Endodermal cell (in vitro differentiated cells): ENCODE measurements at regions not wholly inside any gene's neighbourhood (a gene's known extent, or its start where the extent isn't known, plus 50 kb on each side); places are given as distances from the start of the nearest gene placed in this dataset.

Experiments
- DNase-seq: peaks from one replicate; pipeline ENCODE4 v3.0.0-alpha.2; 2017
- H3K27ac ChIP-seq: 2 replicates; pipeline ENCODE4 v1.5.1; 2013; ENCODE audit warnings: mild to moderate bottlenecking, low read depth, low read length, moderate library complexity
- H3K27me3 ChIP-seq: 2 replicates; pipeline ENCODE4 v1.6.1; 2013; ENCODE audit warnings: mild to moderate bottlenecking, low read length, moderate library complexity; ENCODE audit not compliant: insufficient read depth, control insufficient read depth, poor library complexity, severe bottlenecking
- H3K36me3 ChIP-seq: 2 replicates; pipeline ENCODE4 v1.7.0; 2013; ENCODE audit warnings: mild to moderate bottlenecking, low read length, moderate library complexity; ENCODE audit not compliant: control insufficient read depth, insufficient read depth
- H3K4me1 ChIP-seq: one replicate; pipeline ENCODE4 v1.7.0; 2013; ENCODE audit warnings: low read length; ENCODE audit not compliant: control insufficient read depth, insufficient read depth
- H3K4me3 ChIP-seq: 2 replicates; pipeline ENCODE4 v1.5.1; 2013; ENCODE audit warnings: mild to moderate bottlenecking, low read length, moderate library complexity
- H3K9ac ChIP-seq: 2 replicates; pipeline ENCODE4 v1.6.1; 2013; ENCODE audit warnings: mild to moderate bottlenecking, low read length, moderate library complexity; ENCODE audit not compliant: poor library complexity, severe bottlenecking; ENCODE audit errors: extremely low read depth
- H3K9me3 ChIP-seq: 2 replicates; pipeline ENCODE4 v1.6.1; 2013; ENCODE audit warnings: mild to moderate bottlenecking, low read length, moderate library complexity; ENCODE audit not compliant: control insufficient read depth
- H3K27ac Mint-ChIP-seq: 2 replicates; pipeline ENCODE4 v1.8.0; 2020; ENCODE audit warnings: mixed read lengths
- H3K27me3 Mint-ChIP-seq: 2 replicates; pipeline ENCODE4 v1.8.0; 2021; ENCODE audit warnings: mild to moderate bottlenecking, mixed read lengths; ENCODE audit not compliant: insufficient read depth
- H3K36me3 Mint-ChIP-seq: 2 replicates; pipeline ENCODE4 v1.8.0; 2020; ENCODE audit warnings: low read depth, mixed read lengths
- H3K4me1 Mint-ChIP-seq: 2 replicates; pipeline ENCODE4 v1.8.0; 2020; ENCODE audit warnings: mixed read lengths
- H3K4me3 Mint-ChIP-seq: 2 replicates; pipeline ENCODE4 v1.8.0; 2020; ENCODE audit warnings: mild to moderate bottlenecking, moderate library complexity, mixed read lengths
- H3K9me3 Mint-ChIP-seq: 2 replicates; pipeline ENCODE4 v1.8.0; 2020; ENCODE audit warnings: mild to moderate bottlenecking, mixed read lengths
- WGBS, 2 experiments: methylation state at CpG; one replicate each; pipeline versions ENCODE4 v1.1.5 to v1.1.7; 2013; ENCODE audit warnings: missing lambda C conversion rate in 2 of 2, mixed read lengths in 1 of 2; ENCODE audit not compliant: insufficient coverage in 1 of 2, insufficient read length in 1 of 2; 5-methylcytosine and 5-hydroxymethylcytosine counted together
- TF ChIP-seq, protein P1 (sequence below): fragments of 200-600 bp; sonication (generic); conservative IDR thresholded peaks from 2 replicates; pipeline ENCODE4 v1.5.0; 2021; ENCODE audit warnings: antibody characterized with exemption, mild to moderate bottlenecking

DNA sequence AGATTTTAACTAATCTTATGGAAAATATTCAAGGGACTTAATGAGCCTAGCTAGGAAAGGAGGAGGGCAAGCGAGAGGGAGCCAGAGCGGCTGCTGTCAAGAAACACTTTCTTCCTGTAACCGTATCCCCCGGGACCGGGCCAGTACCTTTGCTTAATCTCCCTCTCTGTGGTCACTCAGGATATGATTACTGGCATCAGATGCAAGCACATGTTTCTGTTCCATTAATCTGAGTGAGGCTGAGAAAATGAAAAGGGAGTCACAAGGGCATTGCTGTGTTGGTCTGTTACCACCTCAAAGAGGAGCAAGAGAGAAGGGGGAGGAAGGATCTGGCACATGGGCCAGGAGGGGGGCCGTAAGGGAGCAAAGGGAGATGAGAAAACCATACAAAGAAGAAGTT is 356.7 kb upstream of the GATB start:
- 92 to 93% methylated on average over 2 to 6 of the region's 6 CpGs for WGBS, 2 experiments
- Histone ChIP-seq H3K36me3 (no peaks in the 10 kb centered on the region), H3K4me3 (no peak overlapping the region), H3K9ac (no peak overlapping the region), H3K27ac (no peak overlapping the region), H3K4me1 (no peaks in the 10 kb centered on the region), H3K9me3 (peaks cover 5% of the 10 kb centered on the region), H3K27me3 (no peaks in the 10 kb centered on the region)
- Mint-ChIP-seq H3K9me3 (peaks cover 3% of the 10 kb centered on the region), H3K27ac (no peak overlapping the region), H3K4me3 (no peak overlapping the region), H3K27me3 (peaks cover 14% of the 10 kb centered on the region), H3K4me1 (no peaks in the 10 kb centered on the region), H3K36me3 (no peaks in the 10 kb centered on the region)
- TF ChIP-seq, protein P1, sequence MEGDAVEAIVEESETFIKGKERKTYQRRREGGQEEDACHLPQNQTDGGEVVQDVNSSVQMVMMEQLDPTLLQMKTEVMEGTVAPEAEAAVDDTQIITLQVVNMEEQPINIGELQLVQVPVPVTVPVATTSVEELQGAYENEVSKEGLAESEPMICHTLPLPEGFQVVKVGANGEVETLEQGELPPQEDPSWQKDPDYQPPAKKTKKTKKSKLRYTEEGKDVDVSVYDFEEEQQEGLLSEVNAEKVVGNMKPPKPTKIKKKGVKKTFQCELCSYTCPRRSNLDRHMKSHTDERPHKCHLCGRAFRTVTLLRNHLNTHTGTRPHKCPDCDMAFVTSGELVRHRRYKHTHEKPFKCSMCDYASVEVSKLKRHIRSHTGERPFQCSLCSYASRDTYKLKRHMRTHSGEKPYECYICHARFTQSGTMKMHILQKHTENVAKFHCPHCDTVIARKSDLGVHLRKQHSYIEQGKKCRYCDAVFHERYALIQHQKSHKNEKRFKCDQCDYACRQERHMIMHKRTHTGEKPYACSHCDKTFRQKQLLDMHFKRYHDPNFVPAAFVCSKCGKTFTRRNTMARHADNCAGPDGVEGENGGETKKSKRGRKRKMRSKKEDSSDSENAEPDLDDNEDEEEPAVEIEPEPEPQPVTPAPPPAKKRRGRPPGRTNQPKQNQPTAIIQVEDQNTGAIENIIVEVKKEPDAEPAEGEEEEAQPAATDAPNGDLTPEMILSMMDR, result no peak
- no peak for DNase-seq

DNA sequence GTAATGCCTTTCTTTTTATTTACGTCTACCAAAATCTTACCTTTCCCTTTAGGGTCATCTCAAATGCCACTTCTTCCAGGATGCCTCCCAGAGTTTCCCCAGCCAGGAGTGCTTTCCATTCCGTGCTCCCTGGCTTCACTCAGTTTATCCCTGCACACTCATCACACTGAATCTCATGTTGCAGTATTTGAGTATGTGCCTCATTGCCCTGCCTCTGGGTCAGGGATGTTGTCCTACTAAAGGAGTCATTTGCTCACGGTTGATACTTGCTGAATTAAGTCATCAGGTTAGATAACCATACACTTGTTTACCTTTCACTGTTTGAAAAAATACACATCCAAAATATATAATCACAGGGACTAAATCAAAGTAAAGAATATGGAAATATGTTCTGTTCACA is 356.2 kb upstream of the GATB start:
- no peaks in the 10 kb centered on the region for H3K9me3 Mint-ChIP-seq
- WGBS, 2 experiments, result 75 to 93% methylated on average over 2 to 3 of the region's 3 CpGs
- peaks cover 4% of the 10 kb centered on the region for H3K9me3 ChIP-seq
- H3K4me1 ChIP-seq, result no peaks in the 10 kb centered on the region
- H3K36me3 ChIP-seq, result no peaks in the 10 kb centered on the region
- TF ChIP-seq, protein P1, result no peak
- no peaks in the 10 kb centered on the region for H3K36me3 Mint-ChIP-seq
- no peak overlapping the region for H3K9ac ChIP-seq
- DNase-seq, result no peak
- H3K27ac Mint-ChIP-seq, result no peak overlapping the region
- H3K4me1 Mint-ChIP-seq, result no peaks in the 10 kb centered on the region
- no peak overlapping the region for H3K4me3 Mint-ChIP-seq
- no peak overlapping the region for H3K4me3 ChIP-seq
- peaks cover 14% of the 10 kb centered on the region for H3K27me3 Mint-ChIP-seq
- no peak overlapping the region for H3K27ac ChIP-seq
- H3K27me3 ChIP-seq, result no peaks in the 10 kb centered on the region

DNA sequence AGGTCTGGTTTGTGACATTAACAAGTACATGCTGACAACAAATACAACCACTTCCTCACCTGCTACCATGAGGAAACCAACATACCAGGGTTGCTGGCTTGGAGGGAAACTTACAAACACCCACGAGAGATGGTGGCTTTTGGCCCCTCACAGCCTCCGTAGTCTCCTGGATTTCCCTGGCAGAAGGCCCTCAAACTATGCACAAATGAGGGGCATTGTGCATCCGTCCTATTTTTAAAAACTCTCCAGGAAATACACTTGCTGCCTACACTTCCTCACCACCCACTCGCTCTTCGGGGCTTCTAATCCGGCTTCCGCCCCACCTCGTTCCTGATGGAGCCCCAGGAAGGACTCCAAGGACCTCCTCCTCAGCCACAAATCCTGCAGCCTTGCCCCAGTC is 355.0 kb upstream of the GATB start:
- no peaks in the 10 kb centered on the region for H3K36me3 Mint-ChIP-seq
- WGBS, 2 experiments, result 89 to 95% methylated on average over 3 to 8 of the region's 8 CpGs
- no peaks in the 10 kb centered on the region for H3K27me3 ChIP-seq
- TF ChIP-seq, protein P1, result no peak
- H3K9me3 Mint-ChIP-seq, result no peaks in the 10 kb centered on the region
- H3K4me1 Mint-ChIP-seq, result no peaks in the 10 kb centered on the region
- H3K4me3 ChIP-seq, result no peak overlapping the region
- no peak for DNase-seq
- H3K27ac ChIP-seq, result no peak overlapping the region
- H3K27ac Mint-ChIP-seq, result no peak overlapping the region
- no peak overlapping the region for H3K4me3 Mint-ChIP-seq
- peaks cover 14% of the 10 kb centered on the region for H3K27me3 Mint-ChIP-seq
- H3K36me3 ChIP-seq, result no peaks in the 10 kb centered on the region
- H3K4me1 ChIP-seq, result no peaks in the 10 kb centered on the region
- H3K9ac ChIP-seq, result no peak overlapping the region
- H3K9me3 ChIP-seq, result no peaks in the 10 kb centered on the region
